ENCODE measurements at regions not wholly inside any gene's neighbourhood (a gene's known extent, or its start where the extent isn't known, plus 50 kb on each side); places are given as distances from the start of the nearest gene placed in this dataset.

DNA sequence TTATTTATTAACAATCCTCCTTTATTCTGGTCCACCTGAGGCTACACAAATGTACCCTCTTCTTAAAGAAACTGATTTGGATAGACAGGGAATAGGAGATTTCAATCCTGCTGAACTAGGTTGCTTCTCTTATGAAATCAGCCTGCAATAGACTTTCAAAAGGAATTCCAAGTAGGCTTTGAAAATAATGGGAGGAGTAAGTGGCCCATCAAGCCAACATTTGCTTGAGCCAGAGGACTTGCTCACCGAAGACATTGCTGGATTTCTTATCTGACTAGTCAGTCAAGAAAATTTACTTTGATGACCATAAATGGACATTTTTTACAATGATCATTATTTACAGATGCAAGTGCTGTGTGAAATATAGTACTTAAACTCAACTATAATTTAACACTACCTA is 82.8 kb upstream of the RASSF8 start:
- ChIA-PET CTCF (no interaction called here), POLR2A (no interaction called here)
- peaks cover 13% of the 10 kb centered on the region for H3K9me3 Mint-ChIP-seq
- no peaks in the 10 kb centered on the region; the same call in 1 of the 2 replicates for H3K27me3 Mint-ChIP-seq (ENCODE audit: low read depth)
- peaks cover 6% of the 10 kb centered on the region; the same call in 1 of the 2 replicates for H3K36me3 Mint-ChIP-seq
- TF ChIP-seq MXD4 (CRISPR knock-in tag; IDR thresholded peaks at IDR 0.05; ENCODE audit: borderline replicate concordance) (no peak), OVOL2 (CRISPR knock-in tag; IDR thresholded peaks at IDR 0.05; ENCODE audit: borderline replicate concordance) (no peak), ESRRA (CRISPR knock-in tag; IDR thresholded peaks at IDR 0.05; ENCODE audit: borderline replicate concordance) (no peak), FOXP1 (CRISPR knock-in tag; IDR thresholded peaks at IDR 0.05; ENCODE audit: borderline replicate concordance) (no peak)
- TF ChIP-seq, protein P1, sequence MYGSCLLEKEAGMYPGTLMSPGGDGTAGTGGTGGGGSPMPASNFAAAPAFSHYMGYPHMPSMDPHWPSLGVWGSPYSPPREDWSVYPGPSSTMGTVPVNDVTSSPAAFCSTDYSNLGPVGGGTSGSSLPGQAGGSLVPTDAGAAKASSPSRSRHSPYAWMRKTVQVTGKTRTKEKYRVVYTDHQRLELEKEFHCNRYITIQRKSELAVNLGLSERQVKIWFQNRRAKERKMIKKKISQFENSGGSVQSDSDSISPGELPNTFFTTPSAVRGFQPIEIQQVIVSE (CRISPR knock-in tag; IDR thresholded peaks at IDR 0.05; ENCODE audit: borderline replicate concordance) = no peak
- TF ChIP-seq, protein P2, sequence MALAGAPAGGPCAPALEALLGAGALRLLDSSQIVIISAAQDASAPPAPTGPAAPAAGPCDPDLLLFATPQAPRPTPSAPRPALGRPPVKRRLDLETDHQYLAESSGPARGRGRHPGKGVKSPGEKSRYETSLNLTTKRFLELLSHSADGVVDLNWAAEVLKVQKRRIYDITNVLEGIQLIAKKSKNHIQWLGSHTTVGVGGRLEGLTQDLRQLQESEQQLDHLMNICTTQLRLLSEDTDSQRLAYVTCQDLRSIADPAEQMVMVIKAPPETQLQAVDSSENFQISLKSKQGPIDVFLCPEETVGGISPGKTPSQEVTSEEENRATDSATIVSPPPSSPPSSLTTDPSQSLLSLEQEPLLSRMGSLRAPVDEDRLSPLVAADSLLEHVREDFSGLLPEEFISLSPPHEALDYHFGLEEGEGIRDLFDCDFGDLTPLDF (CRISPR knock-in tag; IDR thresholded peaks at IDR 0.05) = no peak
- no peak for ATAC-seq
- no peak overlapping the region for H3K27ac Mint-ChIP-seq
- no peak for DNase-seq (ENCODE audit: low spot score)
- H3K4me3 Mint-ChIP-seq = no peak overlapping the region
- peaks cover 4% of the 10 kb centered on the region; the same call in 1 of the 2 replicates for H3K4me1 Mint-ChIP-seq

DNA sequence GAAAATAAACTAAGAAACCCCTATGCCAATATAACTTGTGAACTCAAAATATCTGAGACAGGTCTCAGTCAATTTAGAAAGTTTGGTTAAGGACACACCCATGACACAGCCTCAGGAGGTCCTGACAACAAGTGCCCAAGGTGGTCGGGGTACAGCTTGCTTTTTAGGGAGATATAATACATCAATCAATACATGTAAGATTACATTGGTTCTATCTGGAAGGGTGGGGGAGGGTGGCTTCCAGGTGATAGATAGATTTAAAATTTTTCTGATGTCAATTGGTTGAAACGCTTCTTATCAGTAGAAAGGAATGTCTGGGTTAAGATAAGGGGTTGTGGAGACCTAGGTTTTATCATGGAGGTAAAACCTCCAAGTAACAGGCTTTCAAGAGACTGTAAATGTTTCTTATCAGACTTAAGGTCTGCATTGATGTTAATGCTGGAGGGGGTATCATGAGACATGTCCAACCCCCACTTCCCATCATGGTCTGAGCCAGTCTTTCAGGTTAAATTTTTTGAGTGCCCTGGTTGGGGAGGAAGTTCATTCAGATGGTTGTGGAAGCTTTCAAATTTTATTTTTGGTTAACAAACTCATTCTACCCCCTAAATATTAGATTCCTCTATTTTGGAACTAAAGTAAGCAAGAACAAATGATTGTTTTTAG is 82.0 kb upstream of the RASSF8 start:
- no peak overlapping the region for H3K27ac Mint-ChIP-seq
- H3K9me3 Mint-ChIP-seq = peaks cover 13% of the 10 kb centered on the region
- H3K4me1 Mint-ChIP-seq = peaks cover 4% of the 10 kb centered on the region; the same call in 1 of the 2 replicates
- ATAC-seq (no peak), DNase-seq (ENCODE audit: low spot score) (no peak)
- POLR2A ChIA-PET = no interaction called here
- CTCF ChIA-PET = no interaction called here
- TF ChIP-seq TEAD1 (CRISPR knock-in tag; IDR thresholded peaks at IDR 0.05) = no peak
- no peak for TF ChIP-seq JUN (CRISPR knock-in tag; IDR thresholded peaks at IDR 0.05)
- no peak for TF ChIP-seq NR3C1 (CRISPR knock-in tag; conservative IDR thresholded peaks at IDR 0.05; ENCODE audit: low read depth)
- no peak for TF ChIP-seq ZNF671 (CRISPR knock-in tag; IDR thresholded peaks at IDR 0.05)
- TF ChIP-seq, protein P3, sequence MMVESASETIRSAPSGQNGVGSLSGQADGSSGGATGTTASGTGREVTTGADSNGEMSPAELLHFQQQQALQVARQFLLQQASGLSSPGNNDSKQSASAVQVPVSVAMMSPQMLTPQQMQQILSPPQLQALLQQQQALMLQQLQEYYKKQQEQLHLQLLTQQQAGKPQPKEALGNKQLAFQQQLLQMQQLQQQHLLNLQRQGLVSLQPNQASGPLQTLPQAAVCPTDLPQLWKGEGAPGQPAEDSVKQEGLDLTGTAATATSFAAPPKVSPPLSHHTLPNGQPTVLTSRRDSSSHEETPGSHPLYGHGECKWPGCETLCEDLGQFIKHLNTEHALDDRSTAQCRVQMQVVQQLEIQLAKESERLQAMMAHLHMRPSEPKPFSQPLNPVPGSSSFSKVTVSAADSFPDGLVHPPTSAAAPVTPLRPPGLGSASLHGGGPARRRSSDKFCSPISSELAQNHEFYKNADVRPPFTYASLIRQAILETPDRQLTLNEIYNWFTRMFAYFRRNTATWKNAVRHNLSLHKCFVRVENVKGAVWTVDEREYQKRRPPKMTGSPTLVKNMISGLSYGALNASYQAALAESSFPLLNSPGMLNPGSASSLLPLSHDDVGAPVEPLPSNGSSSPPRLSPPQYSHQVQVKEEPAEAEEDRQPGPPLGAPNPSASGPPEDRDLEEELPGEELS (CRISPR knock-in tag; IDR thresholded peaks at IDR 0.05) = no peak
- TF ChIP-seq RORB (CRISPR knock-in tag; IDR thresholded peaks at IDR 0.05) = no peak
- TF ChIP-seq ETV6 (CRISPR knock-in tag; IDR thresholded peaks at IDR 0.05) = no peak
- no peak for TF ChIP-seq SMAD3 (CRISPR knock-in tag; IDR thresholded peaks at IDR 0.05; ENCODE audit: borderline replicate concordance)
- TF ChIP-seq, protein P4, sequence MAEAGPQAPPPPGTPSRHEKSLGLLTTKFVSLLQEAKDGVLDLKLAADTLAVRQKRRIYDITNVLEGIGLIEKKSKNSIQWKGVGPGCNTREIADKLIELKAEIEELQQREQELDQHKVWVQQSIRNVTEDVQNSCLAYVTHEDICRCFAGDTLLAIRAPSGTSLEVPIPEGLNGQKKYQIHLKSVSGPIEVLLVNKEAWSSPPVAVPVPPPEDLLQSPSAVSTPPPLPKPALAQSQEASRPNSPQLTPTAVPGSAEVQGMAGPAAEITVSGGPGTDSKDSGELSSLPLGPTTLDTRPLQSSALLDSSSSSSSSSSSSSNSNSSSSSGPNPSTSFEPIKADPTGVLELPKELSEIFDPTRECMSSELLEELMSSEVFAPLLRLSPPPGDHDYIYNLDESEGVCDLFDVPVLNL (CRISPR knock-in tag; IDR thresholded peaks at IDR 0.05; ENCODE audit: borderline replicate concordance, low read depth) = no peak
- TF ChIP-seq ZBTB21 (CRISPR knock-in tag; IDR thresholded peaks at IDR 0.05; ENCODE audit: borderline replicate concordance) = no peak
- peaks cover 6% of the 10 kb centered on the region; the same call in 1 of the 2 replicates for H3K36me3 Mint-ChIP-seq
- H3K4me3 Mint-ChIP-seq = no peak overlapping the region
- H3K27me3 Mint-ChIP-seq (ENCODE audit: low read depth) = no peaks in the 10 kb centered on the region; the same call in 1 of the 2 replicates

DNA sequence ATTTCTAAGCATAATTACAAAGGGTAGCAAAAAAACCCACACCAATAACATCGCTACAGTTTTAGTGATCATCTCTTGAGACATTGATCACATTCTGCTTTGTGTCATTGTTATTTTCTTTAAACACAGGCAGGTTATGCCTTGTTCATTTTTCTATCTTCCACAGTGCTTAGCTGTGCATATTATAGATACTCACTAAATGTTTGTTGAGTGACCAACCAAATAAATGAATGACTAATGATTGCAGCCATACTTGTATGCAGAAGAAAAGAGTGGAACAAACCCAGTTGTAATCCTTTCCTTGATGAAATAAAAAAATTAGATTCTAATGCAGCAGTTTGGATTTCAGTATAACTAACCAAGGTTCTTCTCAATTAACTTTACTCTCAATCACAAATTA is 81.0 kb upstream of the RASSF8 start:
- no peak overlapping the region for H3K4me3 Mint-ChIP-seq
- ATAC-seq (no peak), DNase-seq (ENCODE audit: low spot score) (no peak)
- no peak overlapping the region for H3K27ac Mint-ChIP-seq
- peaks cover 14% of the 10 kb centered on the region for H3K36me3 Mint-ChIP-seq
- ChIA-PET POLR2A (no interaction called here), CTCF (no interaction called here)
- H3K4me1 Mint-ChIP-seq = peaks cover 4% of the 10 kb centered on the region; the same call in 1 of the 2 replicates
- peaks cover 23% of the 10 kb centered on the region for H3K9me3 Mint-ChIP-seq
- H3K27me3 Mint-ChIP-seq (ENCODE audit: low read depth) = no peaks in the 10 kb centered on the region; the same call in 1 of the 2 replicates
- TF ChIP-seq NR3C1 (CRISPR knock-in tag; conservative IDR thresholded peaks at IDR 0.05; ENCODE audit: low read depth) (no peak), ZNF416 (CRISPR knock-in tag; IDR thresholded peaks at IDR 0.05) (no peak), SMAD4 (CRISPR knock-in tag; IDR thresholded peaks at IDR 0.05) (no peak), ZNF396 (CRISPR knock-in tag; IDR thresholded peaks at IDR 0.05; ENCODE audit: borderline replicate concordance) (no peak), HMGA2 (CRISPR knock-in tag; IDR thresholded peaks at IDR 0.05) (no peak), ELF4 (CRISPR knock-in tag; IDR thresholded peaks at IDR 0.05; ENCODE audit: low read depth) (no peak)
- TF ChIP-seq, protein P5, sequence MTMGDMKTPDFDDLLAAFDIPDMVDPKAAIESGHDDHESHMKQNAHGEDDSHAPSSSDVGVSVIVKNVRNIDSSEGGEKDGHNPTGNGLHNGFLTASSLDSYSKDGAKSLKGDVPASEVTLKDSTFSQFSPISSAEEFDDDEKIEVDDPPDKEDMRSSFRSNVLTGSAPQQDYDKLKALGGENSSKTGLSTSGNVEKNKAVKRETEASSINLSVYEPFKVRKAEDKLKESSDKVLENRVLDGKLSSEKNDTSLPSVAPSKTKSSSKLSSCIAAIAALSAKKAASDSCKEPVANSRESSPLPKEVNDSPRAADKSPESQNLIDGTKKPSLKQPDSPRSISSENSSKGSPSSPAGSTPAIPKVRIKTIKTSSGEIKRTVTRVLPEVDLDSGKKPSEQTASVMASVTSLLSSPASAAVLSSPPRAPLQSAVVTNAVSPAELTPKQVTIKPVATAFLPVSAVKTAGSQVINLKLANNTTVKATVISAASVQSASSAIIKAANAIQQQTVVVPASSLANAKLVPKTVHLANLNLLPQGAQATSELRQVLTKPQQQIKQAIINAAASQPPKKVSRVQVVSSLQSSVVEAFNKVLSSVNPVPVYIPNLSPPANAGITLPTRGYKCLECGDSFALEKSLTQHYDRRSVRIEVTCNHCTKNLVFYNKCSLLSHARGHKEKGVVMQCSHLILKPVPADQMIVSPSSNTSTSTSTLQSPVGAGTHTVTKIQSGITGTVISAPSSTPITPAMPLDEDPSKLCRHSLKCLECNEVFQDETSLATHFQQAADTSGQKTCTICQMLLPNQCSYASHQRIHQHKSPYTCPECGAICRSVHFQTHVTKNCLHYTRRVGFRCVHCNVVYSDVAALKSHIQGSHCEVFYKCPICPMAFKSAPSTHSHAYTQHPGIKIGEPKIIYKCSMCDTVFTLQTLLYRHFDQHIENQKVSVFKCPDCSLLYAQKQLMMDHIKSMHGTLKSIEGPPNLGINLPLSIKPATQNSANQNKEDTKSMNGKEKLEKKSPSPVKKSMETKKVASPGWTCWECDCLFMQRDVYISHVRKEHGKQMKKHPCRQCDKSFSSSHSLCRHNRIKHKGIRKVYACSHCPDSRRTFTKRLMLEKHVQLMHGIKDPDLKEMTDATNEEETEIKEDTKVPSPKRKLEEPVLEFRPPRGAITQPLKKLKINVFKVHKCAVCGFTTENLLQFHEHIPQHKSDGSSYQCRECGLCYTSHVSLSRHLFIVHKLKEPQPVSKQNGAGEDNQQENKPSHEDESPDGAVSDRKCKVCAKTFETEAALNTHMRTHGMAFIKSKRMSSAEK (CRISPR knock-in tag; IDR thresholded peaks at IDR 0.05; ENCODE audit: borderline replicate concordance) = no peak
- TF ChIP-seq, protein P4 (CRISPR knock-in tag; IDR thresholded peaks at IDR 0.05; ENCODE audit: borderline replicate concordance, low read depth) = no peak
